OCI-LY7 (cell line): ENCODE measurements at regions not wholly inside any gene's neighbourhood (a gene's known extent, or its start where the extent isn't known, plus 50 kb on each side); places are given as distances from the start of the nearest gene placed in this dataset.

ENCODE experiments used
- BruUV-seq: library from RNA; stranded (reverse); fragments of 400-500 nt; replicated peaks from 2 replicates; lab custom pipeline; 2021; lab: Mats Ljungman, UMichigan
- CTCF ChIA-PET: fragments of 300-600 bp; sonication (Branson Sonifier 250); formaldehyde crosslinking; loops from one replicate; lab custom pipeline; 2022; ENCODE audit warnings: antibody characterized with exemption; ENCODE audit not compliant: unreplicated experiment; lab: Charles Lee
- POLR2A ChIA-PET: fragments of 300-600 bp; sonication (Branson Sonifier 250); formaldehyde crosslinking; loops from one replicate; lab custom pipeline; 2022; ENCODE audit warnings: antibody characterized with exemption; lab: Charles Lee
- DNase-seq: peaks from one replicate; pipeline ENCODE4 v3.0.0-alpha.2; 2015; ENCODE audit warnings: low spot score
- H2AFZ ChIP-seq: fragments of 200-600 bp; sonication (generic), shearing (Covaris generic); 2 replicates; pipeline ENCODE4 v1.6.1; 2014; ENCODE audit warnings: mild to moderate bottlenecking, antibody characterized with exemption, low read length, moderate library complexity
- H3K27ac ChIP-seq: fragments of 200-600 bp; sonication (generic); 2 replicates; pipeline ENCODE4 v1.5.1; 2014; ENCODE audit warnings: mixed run types, low read depth, mild to moderate bottlenecking, moderate library complexity, low read length, inconsistent platforms; ENCODE audit not compliant: poor library complexity, severe bottlenecking
- H3K36me3 ChIP-seq: fragments of 200-600 bp; sonication (generic); 2 replicates; pipeline ENCODE4 v1.6.1; 2014; ENCODE audit warnings: mild to moderate bottlenecking, antibody characterized with exemption, low read length, moderate library complexity, mixed read lengths; ENCODE audit not compliant: insufficient read depth
- H3K4me1 ChIP-seq: fragments of 200-600 bp; sonication (generic); 2 replicates; pipeline ENCODE4 v1.5.1; 2014; ENCODE audit warnings: mild to moderate bottlenecking, low read length; ENCODE audit not compliant: insufficient read depth, poor library complexity, severe bottlenecking
- H3K4me2 ChIP-seq: fragments of 200-600 bp; sonication (generic); 2 replicates; pipeline ENCODE4 v1.6.1; 2014; ENCODE audit warnings: mild to moderate bottlenecking, low read length
- H3K4me3 ChIP-seq: fragments of 200-600 bp; sonication (generic); 2 replicates; pipeline ENCODE4 v1.5.1; 2014; ENCODE audit warnings: mild to moderate bottlenecking, low read depth, low read length; ENCODE audit not compliant: poor library complexity, severe bottlenecking
- H3K79me2 ChIP-seq: fragments of 200-600 bp; sonication (generic); 2 replicates; pipeline ENCODE4 v1.6.1; 2016; ENCODE audit warnings: low read depth, mild to moderate bottlenecking, low read length, moderate library complexity, mixed read lengths; ENCODE audit not compliant: insufficient read depth
- H3K9me2 ChIP-seq: fragments of 200-600 bp; sonication (generic); 2 replicates; pipeline ENCODE4 v1.6.1; 2016; ENCODE audit warnings: mild to moderate bottlenecking, low read length, mixed read lengths; ENCODE audit not compliant: insufficient read depth
- H3K9me3 ChIP-seq: fragments of 200-600 bp; sonication (generic); 2 replicates; pipeline ENCODE4 v1.6.1; 2014; ENCODE audit warnings: mild to moderate bottlenecking, mixed run types, low read length, mixed read lengths
- H4K20me1 ChIP-seq: fragments of 200-600 bp; sonication (generic); 2 replicates; pipeline ENCODE4 v1.6.1; 2014; ENCODE audit warnings: mild to moderate bottlenecking, antibody characterized with exemption, low read length, moderate library complexity, mixed read lengths; ENCODE audit not compliant: insufficient read depth
- EZH2phosphoT487 ChIP-seq: fragments of 200-600 bp; sonication (generic); IDR thresholded peaks from 2 replicates; pipeline ENCODE4 v1.6.1; 2018; ENCODE audit warnings: low read depth, borderline replicate concordance, mild to moderate bottlenecking, mixed run types, antibody characterized with exemption, low read length, moderate library complexity, mixed read lengths
- intact Hi-C: fragments of 100-400 bp; cut with micrococcal nuclease; formaldehyde crosslinking; loops from one replicate; pipeline ENCODE4 v1.10.0; 2022; ENCODE audit not compliant: unreplicated experiment
- TF ChIP-seq, protein P1 (sequence below): fragments of 200-600 bp; sonication (generic); conservative IDR thresholded peaks from 2 replicates; pipeline ENCODE4 v1.5.1; 2014; ENCODE audit warnings: mild to moderate bottlenecking, antibody characterized with exemption, low read length, moderate library complexity, mixed read lengths

DNA sequence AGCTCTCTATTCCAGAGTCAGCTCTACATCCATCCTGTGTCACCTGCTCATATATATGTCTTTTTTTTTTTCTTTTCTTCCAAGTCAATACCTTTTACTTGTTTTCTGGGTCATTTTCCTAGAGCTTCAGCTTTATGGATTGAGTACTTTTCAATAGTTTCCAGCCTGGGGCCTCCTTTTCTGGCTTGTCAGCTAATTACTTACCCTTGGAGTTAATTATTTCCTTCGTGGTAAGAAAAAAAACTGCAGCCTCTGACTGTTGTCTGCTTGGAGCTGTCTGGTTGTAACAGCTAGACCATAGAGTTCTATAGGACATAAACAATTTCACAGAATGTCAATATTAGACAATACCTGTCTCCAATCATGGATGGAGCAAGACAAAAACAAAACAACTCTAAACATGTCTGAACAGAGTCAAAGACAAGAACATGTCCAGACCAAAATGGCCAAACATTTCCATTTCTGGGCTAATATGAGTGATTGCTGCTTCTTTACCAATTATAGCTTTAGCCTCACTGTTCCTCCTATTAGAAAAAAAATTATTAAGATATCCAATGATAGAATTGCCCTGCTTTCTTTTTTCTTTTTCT, 643.1 kb downstream of the SLC4A3 start:
- H3K9me3 ChIP-seq: no peaks in the 10 kb centered on the region
- no peaks in the 10 kb centered on the region for H3K4me1 ChIP-seq
- H3K79me2 ChIP-seq: no peaks in the 10 kb centered on the region
- H4K20me1 ChIP-seq: no peaks in the 10 kb centered on the region
- no peaks in the 10 kb centered on the region for H3K36me3 ChIP-seq
- no peaks in the 10 kb centered on the region for H3K9me2 ChIP-seq
- intact Hi-C loops: no loop called here
- DNase-seq: no peak
- ChIA-PET POLR2A (interaction anchor here (0.5 to 0.6 kb wide), 2 partner anchors 103 to 1630 kb away, joined by 4 to 5 read pairs; no protein-coding TSS in a partner anchor), CTCF (no interaction called here)
- H3K27ac ChIP-seq: no peak overlapping the region
- no TSS peak for BruUV-seq
- H3K4me3 ChIP-seq: no peak overlapping the region
- H2AFZ ChIP-seq: no peak overlapping the region
- TF ChIP-seq, protein P1, sequence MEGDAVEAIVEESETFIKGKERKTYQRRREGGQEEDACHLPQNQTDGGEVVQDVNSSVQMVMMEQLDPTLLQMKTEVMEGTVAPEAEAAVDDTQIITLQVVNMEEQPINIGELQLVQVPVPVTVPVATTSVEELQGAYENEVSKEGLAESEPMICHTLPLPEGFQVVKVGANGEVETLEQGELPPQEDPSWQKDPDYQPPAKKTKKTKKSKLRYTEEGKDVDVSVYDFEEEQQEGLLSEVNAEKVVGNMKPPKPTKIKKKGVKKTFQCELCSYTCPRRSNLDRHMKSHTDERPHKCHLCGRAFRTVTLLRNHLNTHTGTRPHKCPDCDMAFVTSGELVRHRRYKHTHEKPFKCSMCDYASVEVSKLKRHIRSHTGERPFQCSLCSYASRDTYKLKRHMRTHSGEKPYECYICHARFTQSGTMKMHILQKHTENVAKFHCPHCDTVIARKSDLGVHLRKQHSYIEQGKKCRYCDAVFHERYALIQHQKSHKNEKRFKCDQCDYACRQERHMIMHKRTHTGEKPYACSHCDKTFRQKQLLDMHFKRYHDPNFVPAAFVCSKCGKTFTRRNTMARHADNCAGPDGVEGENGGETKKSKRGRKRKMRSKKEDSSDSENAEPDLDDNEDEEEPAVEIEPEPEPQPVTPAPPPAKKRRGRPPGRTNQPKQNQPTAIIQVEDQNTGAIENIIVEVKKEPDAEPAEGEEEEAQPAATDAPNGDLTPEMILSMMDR: no peak
- no peak for TF ChIP-seq EZH2phosphoT487
- no peak overlapping the region for H3K4me2 ChIP-seq

DNA sequence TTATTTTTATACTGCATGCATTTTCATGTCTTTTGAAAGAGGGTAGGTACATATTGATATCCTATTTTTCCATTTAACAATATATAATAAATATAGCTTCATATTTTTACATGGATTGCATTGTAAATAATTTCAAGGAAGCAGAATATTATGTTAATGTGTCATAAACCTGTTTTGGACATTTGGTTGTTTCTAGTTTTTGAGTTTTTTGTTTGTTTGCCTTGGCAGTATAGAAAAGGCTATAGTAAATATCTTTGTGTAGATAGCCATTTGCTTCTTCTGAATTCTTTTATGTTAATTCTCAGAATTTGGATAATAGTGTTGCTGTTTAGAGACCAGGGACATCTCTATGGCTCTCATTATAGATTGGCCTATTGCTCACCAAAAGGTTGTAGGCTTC, 645.2 kb downstream of the SLC4A3 start:
- Histone ChIP-seq H3K9me3 (no peaks in the 10 kb centered on the region), H3K27ac (no peak overlapping the region), H2AFZ (no peak overlapping the region), H3K36me3 (no peaks in the 10 kb centered on the region), H3K79me2 (no peaks in the 10 kb centered on the region), H3K4me2 (no peak overlapping the region), H3K9me2 (no peaks in the 10 kb centered on the region), H3K4me1 (no peaks in the 10 kb centered on the region), H3K4me3 (no peak overlapping the region), H4K20me1 (no peaks in the 10 kb centered on the region)
- no TSS peak for BruUV-seq
- ChIA-PET POLR2A (no interaction called here), CTCF (no interaction called here)
- no peak for DNase-seq
- TF ChIP-seq, protein P1: no peak
- intact Hi-C loops: no loop called here

DNA sequence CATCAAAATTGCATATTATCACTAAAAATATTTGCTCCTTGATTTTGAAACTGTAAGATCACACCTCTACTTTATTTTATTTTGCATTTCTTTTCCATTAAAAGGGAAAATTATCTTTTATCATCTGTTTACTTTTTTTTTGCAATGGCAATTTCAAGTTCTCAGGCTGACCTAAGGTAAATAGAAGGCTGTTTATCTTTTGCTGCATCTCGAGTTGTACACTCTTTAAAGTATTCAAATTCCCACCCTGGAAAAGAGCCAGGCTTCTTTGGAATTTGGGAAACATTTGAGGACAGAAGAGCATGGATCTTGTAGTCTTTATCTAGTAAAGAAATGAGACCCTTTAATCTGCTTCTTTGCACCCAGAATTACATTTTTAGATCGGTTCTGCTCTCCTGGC, 645.7 kb downstream of the SLC4A3 start:
- Histone ChIP-seq H3K36me3 (no peaks in the 10 kb centered on the region), H3K4me1 (no peaks in the 10 kb centered on the region), H3K4me3 (no peak overlapping the region), H3K9me3 (no peaks in the 10 kb centered on the region), H3K9me2 (no peaks in the 10 kb centered on the region), H4K20me1 (no peaks in the 10 kb centered on the region), H3K79me2 (no peaks in the 10 kb centered on the region), H3K27ac (no peak overlapping the region), H3K4me2 (no peak overlapping the region), H2AFZ (no peak overlapping the region)
- ChIA-PET POLR2A (no interaction called here), CTCF (no interaction called here)
- no TSS peak for BruUV-seq
- intact Hi-C loops: no loop called here
- no peak for DNase-seq
- TF ChIP-seq, protein P1: no peak
- no peak for TF ChIP-seq EZH2phosphoT487
